Muscle layer of duodenum (tissue), 2 donors: ENCODE measurements at regions not wholly inside any gene's neighbourhood (a gene's known extent, or its start where the extent isn't known, plus 50 kb on each side); places are given as distances from the start of the nearest gene placed in this dataset.
"Not testable (repeated sequence)": the region's sequence is repeated elsewhere in the genome, so short reads cannot be mapped to it uniquely, and the experiment has no call there.

Source experiments
- H3K27ac ChIP-seq: one replicate; pipeline ENCODE4 v1.7.0; 2013; ENCODE audit warnings: mild to moderate bottlenecking, low read length
- H3K27me3 ChIP-seq: one replicate; pipeline ENCODE4 v1.7.0; 2013; ENCODE audit warnings: low read depth, mild to moderate bottlenecking, control low read depth, low read length
- H3K36me3 ChIP-seq, 2 donors: one replicate each; pipeline ENCODE4 v1.7.0; 2013; ENCODE audit warnings: low read length in 2 of 2, control low read depth in 1 of 2, mild to moderate bottlenecking in 1 of 2; ENCODE audit not compliant: insufficient read depth in 2 of 2, control insufficient read depth in 1 of 2
- H3K4me1 ChIP-seq, 2 donors: one replicate each; pipeline ENCODE4 v1.7.0; 2013; ENCODE audit warnings: low read length in 2 of 2, mild to moderate bottlenecking in 2 of 2, control low read depth in 1 of 2, moderate library complexity in 1 of 2; ENCODE audit not compliant: insufficient read depth in 2 of 2, control insufficient read depth in 1 of 2
- H3K4me3 ChIP-seq, 2 donors: one replicate each; pipeline ENCODE4 v1.7.0; 2013; ENCODE audit warnings: low read length in 2 of 2, low read depth in 1 of 2, mild to moderate bottlenecking in 1 of 2
- H3K9me3 ChIP-seq, 2 donors: one replicate each; pipeline ENCODE4 v1.7.0; 2013; ENCODE audit warnings: low read length in 2 of 2, control low read depth in 1 of 2, mild to moderate bottlenecking in 1 of 2; ENCODE audit not compliant: control insufficient read depth in 1 of 2
- donor health status: healthy.

- peaks cover 8 to 31% of the 10 kb centered on the region in 2 donors for H3K4me1 ChIP-seq
- H3K4me3 ChIP-seq: no peak overlapping the region
- no peaks in the 10 kb centered on the region for H3K27me3 ChIP-seq
- no peaks in the 10 kb centered on the region for H3K9me3 ChIP-seq
- no peak overlapping the region for H3K27ac ChIP-seq
- H3K36me3 ChIP-seq: peaks cover 0 to 8% of the 10 kb centered on the region in 2 donors
These were observed 53.1 kb upstream of the MAP4 start for GRCh38 chr3:48069339-48069738.

- Histone ChIP-seq H3K36me3 (peaks cover 0 to 8% of the 10 kb centered on the region in 2 donors), H3K9me3 (no peaks in the 10 kb centered on the region), H3K4me3 (no peak overlapping the region), H3K27me3 (no peaks in the 10 kb centered on the region), H3K4me1 (peaks cover 8 to 36% of the 10 kb centered on the region in 2 donors), H3K27ac (no peak overlapping the region)
These were observed 52.7 kb upstream of the MAP4 start for GRCh38 chr3:48068886-48069285.

GRCh38 chr3:48068320-48068719 lies 52.1 kb upstream of the MAP4 start:
- not testable (repeated sequence) for H3K9me3 ChIP-seq, H3K4me3 ChIP-seq, H3K27ac ChIP-seq, H3K27me3 ChIP-seq, H3K36me3 ChIP-seq
- H3K4me1 ChIP-seq: peaks cover 8 to 40% of the 10 kb centered on the region in 2 donors

GRCh38 chr3:48067271-48067670 lies 51.1 kb upstream of the MAP4 start:
- Histone ChIP-seq H3K4me1 (peaks cover 8 to 33% of the 10 kb centered on the region in 2 donors), H3K27ac (no peak overlapping the region), H3K27me3 (no peaks in the 10 kb centered on the region)

More at GRCh38 chr3:48067271-48067670, 51.1 kb upstream of the MAP4 start:
- no peak overlapping the region for H3K4me3 ChIP-seq
- H3K36me3 ChIP-seq: peaks cover 0 to 8% of the 10 kb centered on the region in 2 donors
- no peaks in the 10 kb centered on the region for H3K9me3 ChIP-seq
